ENCODE measurements at regions not wholly inside any gene's neighbourhood (a gene's known extent, or its start where the extent isn't known, plus 50 kb on each side); places are given as distances from the start of the nearest gene placed in this dataset.

DNA sequence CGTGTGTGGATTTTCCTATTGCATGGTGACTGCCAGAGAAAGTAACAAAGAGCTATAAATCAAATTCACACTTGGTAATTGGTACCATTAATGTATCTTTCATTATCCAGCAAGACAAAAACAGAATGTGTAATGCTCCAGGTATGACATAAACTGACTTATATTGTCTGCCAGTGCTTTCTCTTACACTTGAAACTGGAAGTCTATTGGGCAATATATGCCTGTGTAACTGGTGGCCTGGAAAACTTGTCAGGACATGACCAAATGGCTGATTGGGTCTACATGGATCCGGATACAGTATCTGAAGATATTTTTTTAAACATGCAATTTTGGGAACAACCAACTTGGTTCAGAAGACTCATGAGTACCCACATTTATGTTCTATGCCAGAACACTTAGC, 174.6 kb upstream of the ARHGAP42 start:
- TF ChIP-seq POLR2A (IDR thresholded peaks at IDR 0.05) (no peak), EP300 (IDR thresholded peaks at IDR 0.05) (no peak)
- TF ChIP-seq, protein P1, sequence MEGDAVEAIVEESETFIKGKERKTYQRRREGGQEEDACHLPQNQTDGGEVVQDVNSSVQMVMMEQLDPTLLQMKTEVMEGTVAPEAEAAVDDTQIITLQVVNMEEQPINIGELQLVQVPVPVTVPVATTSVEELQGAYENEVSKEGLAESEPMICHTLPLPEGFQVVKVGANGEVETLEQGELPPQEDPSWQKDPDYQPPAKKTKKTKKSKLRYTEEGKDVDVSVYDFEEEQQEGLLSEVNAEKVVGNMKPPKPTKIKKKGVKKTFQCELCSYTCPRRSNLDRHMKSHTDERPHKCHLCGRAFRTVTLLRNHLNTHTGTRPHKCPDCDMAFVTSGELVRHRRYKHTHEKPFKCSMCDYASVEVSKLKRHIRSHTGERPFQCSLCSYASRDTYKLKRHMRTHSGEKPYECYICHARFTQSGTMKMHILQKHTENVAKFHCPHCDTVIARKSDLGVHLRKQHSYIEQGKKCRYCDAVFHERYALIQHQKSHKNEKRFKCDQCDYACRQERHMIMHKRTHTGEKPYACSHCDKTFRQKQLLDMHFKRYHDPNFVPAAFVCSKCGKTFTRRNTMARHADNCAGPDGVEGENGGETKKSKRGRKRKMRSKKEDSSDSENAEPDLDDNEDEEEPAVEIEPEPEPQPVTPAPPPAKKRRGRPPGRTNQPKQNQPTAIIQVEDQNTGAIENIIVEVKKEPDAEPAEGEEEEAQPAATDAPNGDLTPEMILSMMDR (IDR thresholded peaks at IDR 0.05) = no peak
